ENCODE measurements at regions not wholly inside any gene's neighbourhood (a gene's known extent, or its start where the extent isn't known, plus 50 kb on each side); places are given as distances from the start of the nearest gene placed in this dataset.

GRCh38 chrX:35445912-35446311 is 352.2 kb upstream of the MAGEB16 start:
- no peak for TF ChIP-seq CTCF (conservative IDR thresholded peaks at IDR 0.05)
- TF ChIP-seq ZFX (IDR thresholded peaks at IDR 0.05): no peak

All from C4-2B (cell line).